BJ (cell line): ENCODE measurements at regions not wholly inside any gene's neighbourhood (a gene's known extent, or its start where the extent isn't known, plus 50 kb on each side); places are given as distances from the start of the nearest gene placed in this dataset.
"Not testable (repeated sequence)": the region's sequence is repeated elsewhere in the genome, so short reads cannot be mapped to it uniquely, and the experiment has no call there.

ENCODE experiments used
- CTCF ChIA-PET: fragments of 350-600 bp; formaldehyde crosslinking; extraction: SDS; loops from one replicate; lab custom pipeline; 2021; ENCODE audit warnings: antibody characterized with exemption, inconsistent platforms; lab: Yijun Ruan, JAX
- POLR2A ChIA-PET: fragments of 300-600 bp; sonication (Branson Sonifier 250); formaldehyde crosslinking; extraction: SDS; loops from one replicate; lab custom pipeline; 2021; ENCODE audit warnings: antibody characterized with exemption; lab: Charles Lee
- DNase-seq: peaks from one replicate; pipeline ENCODE4 v3.0.0-alpha.2; 2011; ENCODE audit warnings: low read depth
- H3K27me3 ChIP-seq: 2 replicates; pipeline ENCODE4 v1.6.0; 2011; ENCODE audit warnings: low read length; ENCODE audit not compliant: control insufficient read depth, insufficient read depth
- H3K36me3 ChIP-seq: 2 replicates; pipeline ENCODE4 v1.5.1; 2011; ENCODE audit warnings: low read length; ENCODE audit not compliant: control insufficient read depth, insufficient read depth
- H3K4me3 ChIP-seq: 2 replicates; pipeline ENCODE4 v1.5.1; 2011; ENCODE audit warnings: low read depth, mild to moderate bottlenecking, control low read depth, low read length

GRCh38 chr2:89291717-89292298 is 600.3 kb downstream of the RPIA start:
- DNase-seq, H3K4me3 ChIP-seq, POLR2A ChIA-PET, H3K36me3 ChIP-seq, CTCF ChIA-PET, H3K27me3 ChIP-seq: not testable (repeated sequence)

GRCh38 chr2:89293399-89293798 is 601.9 kb downstream of the RPIA start:
- POLR2A ChIA-PET, H3K4me3 ChIP-seq, DNase-seq, H3K36me3 ChIP-seq, H3K27me3 ChIP-seq, CTCF ChIA-PET: not testable (repeated sequence)

GRCh38 chr2:89294335-89294734 is 602.9 kb downstream of the RPIA start:
- H3K36me3 ChIP-seq, H3K4me3 ChIP-seq, DNase-seq, CTCF ChIA-PET, POLR2A ChIA-PET, H3K27me3 ChIP-seq: not testable (repeated sequence)

GRCh38 chr2:89296820-89297398 is 605.4 kb downstream of the RPIA start:
- H3K36me3 ChIP-seq, H3K27me3 ChIP-seq, DNase-seq, POLR2A ChIA-PET, H3K4me3 ChIP-seq, CTCF ChIA-PET: not testable (repeated sequence)

GRCh38 chr2:89299196-89299595 is 607.7 kb downstream of the RPIA start:
- DNase-seq, H3K36me3 ChIP-seq, H3K27me3 ChIP-seq, CTCF ChIA-PET, H3K4me3 ChIP-seq, POLR2A ChIA-PET: not testable (repeated sequence)

GRCh38 chr2:89305623-89306022 is 614.1 kb downstream of the RPIA start:
- POLR2A ChIA-PET, CTCF ChIA-PET, H3K4me3 ChIP-seq, H3K36me3 ChIP-seq, DNase-seq, H3K27me3 ChIP-seq: not testable (repeated sequence)

- H3K27me3 ChIP-seq, H3K36me3 ChIP-seq, H3K4me3 ChIP-seq, CTCF ChIA-PET, POLR2A ChIA-PET, DNase-seq: not testable (repeated sequence)
These were observed 615.6 kb downstream of the RPIA start for GRCh38 chr2:89306869-89307637.

- H3K36me3 ChIP-seq, H3K27me3 ChIP-seq, DNase-seq, H3K4me3 ChIP-seq, POLR2A ChIA-PET, CTCF ChIA-PET: not testable (repeated sequence)
These were observed 627.5 kb downstream of the RPIA start for GRCh38 chr2:89318990-89319389.

GRCh38 chr2:89325894-89326293 is 634.4 kb downstream of the RPIA start:
- H3K4me3 ChIP-seq, H3K36me3 ChIP-seq, CTCF ChIA-PET, H3K27me3 ChIP-seq, POLR2A ChIA-PET, DNase-seq: not testable (repeated sequence)

- H3K27me3 ChIP-seq, CTCF ChIA-PET, DNase-seq, H3K36me3 ChIP-seq, POLR2A ChIA-PET, H3K4me3 ChIP-seq: not testable (repeated sequence)
These were observed 635.0 kb downstream of the RPIA start for GRCh38 chr2:89326455-89326854.

- H3K27me3 ChIP-seq, POLR2A ChIA-PET, H3K36me3 ChIP-seq, H3K4me3 ChIP-seq, DNase-seq, CTCF ChIA-PET: not testable (repeated sequence)
These were observed 637.3 kb downstream of the RPIA start for GRCh38 chr2:89328790-89329189.
